ENCODE measurements at regions not wholly inside any gene's neighbourhood (a gene's known extent, or its start where the extent isn't known, plus 50 kb on each side); places are given as distances from the start of the nearest gene placed in this dataset.

DNA sequence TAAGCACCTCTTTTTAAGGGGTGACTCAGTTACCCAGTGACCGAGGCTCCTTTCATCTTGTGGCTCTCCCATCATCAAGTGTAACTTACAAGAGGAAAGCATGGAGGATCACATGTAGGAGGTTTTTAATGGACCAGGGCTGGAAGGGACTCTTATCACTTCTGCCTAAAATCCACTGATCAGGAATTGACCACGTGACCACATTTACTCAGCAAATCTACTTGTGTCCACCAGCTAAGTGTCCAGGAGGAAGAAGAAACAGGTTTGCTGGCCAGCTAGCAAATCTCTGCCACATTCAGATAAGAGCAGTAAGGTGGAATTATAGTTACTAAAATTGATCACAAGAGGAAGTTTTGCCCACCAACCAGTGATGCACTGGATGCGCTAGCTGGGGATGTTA lies 486.0 kb downstream of the ENC1 start:
- TF ChIP-seq, protein P1, sequence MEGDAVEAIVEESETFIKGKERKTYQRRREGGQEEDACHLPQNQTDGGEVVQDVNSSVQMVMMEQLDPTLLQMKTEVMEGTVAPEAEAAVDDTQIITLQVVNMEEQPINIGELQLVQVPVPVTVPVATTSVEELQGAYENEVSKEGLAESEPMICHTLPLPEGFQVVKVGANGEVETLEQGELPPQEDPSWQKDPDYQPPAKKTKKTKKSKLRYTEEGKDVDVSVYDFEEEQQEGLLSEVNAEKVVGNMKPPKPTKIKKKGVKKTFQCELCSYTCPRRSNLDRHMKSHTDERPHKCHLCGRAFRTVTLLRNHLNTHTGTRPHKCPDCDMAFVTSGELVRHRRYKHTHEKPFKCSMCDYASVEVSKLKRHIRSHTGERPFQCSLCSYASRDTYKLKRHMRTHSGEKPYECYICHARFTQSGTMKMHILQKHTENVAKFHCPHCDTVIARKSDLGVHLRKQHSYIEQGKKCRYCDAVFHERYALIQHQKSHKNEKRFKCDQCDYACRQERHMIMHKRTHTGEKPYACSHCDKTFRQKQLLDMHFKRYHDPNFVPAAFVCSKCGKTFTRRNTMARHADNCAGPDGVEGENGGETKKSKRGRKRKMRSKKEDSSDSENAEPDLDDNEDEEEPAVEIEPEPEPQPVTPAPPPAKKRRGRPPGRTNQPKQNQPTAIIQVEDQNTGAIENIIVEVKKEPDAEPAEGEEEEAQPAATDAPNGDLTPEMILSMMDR (IDR thresholded peaks at IDR 0.05) = no peak
- no peak for TF ChIP-seq POLR2A (IDR thresholded peaks at IDR 0.05)
